GM12864 (cell line): ENCODE measurements at regions not wholly inside any gene's neighbourhood (a gene's known extent, or its start where the extent isn't known, plus 50 kb on each side); places are given as distances from the start of the nearest gene placed in this dataset.
A peak's percentile ranks its signal among the peaks of the same experiment; 100 is the strongest.

Experiments
- DNase-seq: peaks from one replicate; pipeline ENCODE4 v3.0.0-alpha.2; 2011; ENCODE audit warnings: low read depth
- H3K4me3 ChIP-seq: 2 replicates; pipeline ENCODE4 v1.5.1; 2011; ENCODE audit warnings: mild to moderate bottlenecking, low read depth, low read length, control low read depth
- TF ChIP-seq, protein P1 (sequence below): IDR thresholded peaks from 2 replicates; pipeline ENCODE4 v1.5.1; 2011; ENCODE audit warnings: low read depth, mild to moderate bottlenecking, moderate library complexity, low read length, control low read depth, inconsistent platforms; ENCODE audit errors: missing control alignments

DNA sequence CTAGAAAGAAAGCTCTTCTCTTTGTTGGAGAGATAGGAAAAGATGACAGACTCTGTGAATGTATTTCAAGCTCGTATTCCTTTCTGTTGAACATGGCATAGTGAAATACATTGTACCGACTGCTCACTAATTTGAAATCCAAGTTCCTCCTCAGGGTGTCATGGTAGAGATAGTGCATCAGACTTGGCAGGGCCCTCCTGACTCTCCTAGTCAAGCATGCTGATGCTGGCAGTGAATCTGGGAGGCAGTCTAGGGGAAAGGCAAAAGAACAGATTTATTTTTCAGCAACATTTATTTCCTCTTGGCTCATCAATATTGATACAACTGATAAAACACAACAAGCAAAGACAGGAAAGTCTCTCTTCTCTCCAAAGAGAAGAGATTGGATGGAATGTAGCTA is 356.3 kb upstream of the IRAK1BP1 start:
- TF ChIP-seq, protein P1, sequence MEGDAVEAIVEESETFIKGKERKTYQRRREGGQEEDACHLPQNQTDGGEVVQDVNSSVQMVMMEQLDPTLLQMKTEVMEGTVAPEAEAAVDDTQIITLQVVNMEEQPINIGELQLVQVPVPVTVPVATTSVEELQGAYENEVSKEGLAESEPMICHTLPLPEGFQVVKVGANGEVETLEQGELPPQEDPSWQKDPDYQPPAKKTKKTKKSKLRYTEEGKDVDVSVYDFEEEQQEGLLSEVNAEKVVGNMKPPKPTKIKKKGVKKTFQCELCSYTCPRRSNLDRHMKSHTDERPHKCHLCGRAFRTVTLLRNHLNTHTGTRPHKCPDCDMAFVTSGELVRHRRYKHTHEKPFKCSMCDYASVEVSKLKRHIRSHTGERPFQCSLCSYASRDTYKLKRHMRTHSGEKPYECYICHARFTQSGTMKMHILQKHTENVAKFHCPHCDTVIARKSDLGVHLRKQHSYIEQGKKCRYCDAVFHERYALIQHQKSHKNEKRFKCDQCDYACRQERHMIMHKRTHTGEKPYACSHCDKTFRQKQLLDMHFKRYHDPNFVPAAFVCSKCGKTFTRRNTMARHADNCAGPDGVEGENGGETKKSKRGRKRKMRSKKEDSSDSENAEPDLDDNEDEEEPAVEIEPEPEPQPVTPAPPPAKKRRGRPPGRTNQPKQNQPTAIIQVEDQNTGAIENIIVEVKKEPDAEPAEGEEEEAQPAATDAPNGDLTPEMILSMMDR = no peak
- no peak overlapping the region for H3K4me3 ChIP-seq
- no peak for DNase-seq

- DNase-seq = no peak
- TF ChIP-seq, protein P1 = peak; percentile 34
- no peak overlapping the region for H3K4me3 ChIP-seq
These were observed 353.5 kb upstream of the IRAK1BP1 start for GRCh38 chr6:78513856-78514255.

GRCh38 chr6:78515271-78515670 is 352.1 kb upstream of the IRAK1BP1 start:
- DNase-seq = no peak
- TF ChIP-seq, protein P1 = no peak
- no peak overlapping the region for H3K4me3 ChIP-seq

GRCh38 chr6:78517399-78517798 is 350.0 kb upstream of the IRAK1BP1 start:
- DNase-seq = no peak
- no peak overlapping the region for H3K4me3 ChIP-seq
- TF ChIP-seq, protein P1 = no peak

- no peak for DNase-seq
- TF ChIP-seq, protein P1 = no peak
- H3K4me3 ChIP-seq = no peak overlapping the region
These were observed 343.7 kb upstream of the IRAK1BP1 start for GRCh38 chr6:78523622-78524021.

DNA sequence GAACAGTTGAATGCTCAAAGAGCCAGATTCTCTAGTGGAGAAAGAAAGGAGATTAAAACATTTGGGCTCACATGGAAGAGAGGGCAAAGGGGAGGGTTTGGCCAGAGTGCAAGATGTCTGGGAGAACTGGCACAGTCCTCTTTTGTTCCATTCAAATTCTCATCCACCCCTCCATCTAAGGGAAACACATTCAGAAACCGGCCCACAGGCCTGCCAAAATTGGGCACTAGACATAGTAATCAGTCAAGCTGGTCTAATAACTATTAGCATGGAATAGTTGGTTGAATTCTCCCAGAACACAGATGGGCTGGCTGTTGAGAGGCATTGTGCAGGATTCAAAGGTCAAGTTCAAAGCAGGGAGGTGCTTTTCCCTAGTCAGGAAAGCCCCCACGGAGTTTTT is 341.4 kb upstream of the IRAK1BP1 start:
- TF ChIP-seq, protein P1 = no peak
- no peak for DNase-seq
- H3K4me3 ChIP-seq = no peak overlapping the region

- no peak for DNase-seq
- H3K4me3 ChIP-seq = no peak overlapping the region
- TF ChIP-seq, protein P1 = no peak
These were observed 340.9 kb upstream of the IRAK1BP1 start for GRCh38 chr6:78526432-78526831.
